Tibial artery (tissue), 4 donors: ENCODE measurements at regions not wholly inside any gene's neighbourhood (a gene's known extent, or its start where the extent isn't known, plus 50 kb on each side); places are given as distances from the start of the nearest gene placed in this dataset.

Experiments
- DNase-seq, 2 donors: peaks; one replicate each; pipeline ENCODE4 v3.0.0-alpha.2; 2019
- H3K27ac ChIP-seq, 2 donors: fragments of 200-600 bp; sonication (generic) in 1 of 2; 1 replicate in 1 of 2; 2 replicates in 1 of 2; pipeline ENCODE4 v1.5.1; 2018 to 2019; ENCODE audit warnings: mild to moderate bottlenecking in 1 of 2
- H3K27me3 ChIP-seq, 2 donors: fragments of 200-600 bp; sonication (generic) in 1 of 2; one replicate each; pipeline versions ENCODE4 v1.5.1 to v1.6.0; 2016 to 2019
- H3K36me3 ChIP-seq, 3 donors: fragments of 200-600 bp; sonication (generic) in 2 of 3; one replicate each; pipeline ENCODE4 v1.5.1; 2016 to 2019; ENCODE audit warnings: mild to moderate bottlenecking in 2 of 3
- H3K4me1 ChIP-seq, 4 donors: fragments of 200-600 bp; sonication (generic) in 2 of 4; 1 replicate in 3 of 4; 2 replicates in 1 of 4; pipeline ENCODE4 v1.5.1; 2016 to 2019
- H3K4me3 ChIP-seq, 2 donors: fragments of 200-600 bp; sonication (generic) in 1 of 2; 1 replicate in 1 of 2; 2 replicates in 1 of 2; pipeline ENCODE4 v1.5.1; 2018 to 2019; ENCODE audit warnings: mild to moderate bottlenecking in 2 of 2
- H3K9me3 ChIP-seq, 3 donors: fragments of 200-600 bp; sonication (generic) in 1 of 3; one replicate each; pipeline ENCODE4 v1.5.1; 2016 to 2019
- CTCF ChIP-seq, 2 experiments: fragments of 200-600 bp in 1 of 2; fragments of 450-650 bp in 1 of 2; IDR thresholded peaks; one replicate each; pipeline ENCODE4 v1.5.1; 2017 to 2019; ENCODE audit warnings: antibody characterized with exemption in 2 of 2, mild to moderate bottlenecking in 1 of 2, moderate library complexity in 1 of 2
- intact Hi-C: fragments of 100-400 bp; cut with DNase I; formaldehyde crosslinking; loops from one replicate; pipeline ENCODE4 v1.15.0; 2023; ENCODE audit warnings: low total_unique reads

- Histone ChIP-seq H3K27me3 (no peaks in the 10 kb centered on the region), H3K4me1 (no peaks in the 10 kb centered on the region), H3K4me3 (no peak overlapping the region), H3K36me3 (no peaks in the 10 kb centered on the region), H3K9me3 (no peaks in the 10 kb centered on the region), H3K27ac (no peak overlapping the region)
- no peak for DNase-seq
- intact Hi-C loops: no loop called here
- no peak for TF ChIP-seq CTCF (IDR thresholded peaks at IDR 0.05)
Measured at GRCh38 chr3:17928502-17929145, 186.2 kb upstream of the TBC1D5 start.

- Histone ChIP-seq H3K27me3 (no peaks in the 10 kb centered on the region), H3K4me3 (no peak overlapping the region), H3K9me3 (no peaks in the 10 kb centered on the region), H3K27ac (no peak overlapping the region), H3K4me1 (no peaks in the 10 kb centered on the region), H3K36me3 (no peaks in the 10 kb centered on the region)
- intact Hi-C loops: no loop called here
- TF ChIP-seq CTCF (IDR thresholded peaks at IDR 0.05): no peak
- DNase-seq: no peak
Measured at GRCh38 chr3:17927036-17927435, 184.6 kb upstream of the TBC1D5 start.

- no peak for DNase-seq
Measured at GRCh38 chr3:17915341-17915740, 172.9 kb upstream of the TBC1D5 start.

GRCh38 chr3:17913359-17913758 is 170.9 kb upstream of the TBC1D5 start:
- Histone ChIP-seq H3K27me3 (peaks cover 0 to 2% of the 10 kb centered on the region in 2 donors), H3K36me3 (no peaks in the 10 kb centered on the region), H3K4me3 (no peak overlapping the region), H3K4me1 (no peaks in the 10 kb centered on the region), H3K27ac (no peak overlapping the region), H3K9me3 (no peaks in the 10 kb centered on the region)
- DNase-seq: no peak
- intact Hi-C loops: no loop called here
- TF ChIP-seq CTCF (IDR thresholded peaks at IDR 0.05): no peak

More at GRCh38 chr3:17915341-17915740, 172.9 kb upstream of the TBC1D5 start:
- Histone ChIP-seq H3K27ac (no peak overlapping the region), H3K4me1 (no peaks in the 10 kb centered on the region), H3K9me3 (no peaks in the 10 kb centered on the region), H3K4me3 (no peak overlapping the region), H3K27me3 (peaks cover 0 to 2% of the 10 kb centered on the region in 2 donors), H3K36me3 (no peaks in the 10 kb centered on the region)
- TF ChIP-seq CTCF (IDR thresholded peaks at IDR 0.05): no peak
- intact Hi-C loops: no loop called here

- DNase-seq: no peak
- H3K27ac ChIP-seq: no peak overlapping the region
- H3K27me3 ChIP-seq: peaks cover 0 to 2% of the 10 kb centered on the region in 2 donors
- H3K9me3 ChIP-seq: no peaks in the 10 kb centered on the region
- H3K4me3 ChIP-seq: no peak overlapping the region
- H3K36me3 ChIP-seq: no peaks in the 10 kb centered on the region
- TF ChIP-seq CTCF (IDR thresholded peaks at IDR 0.05): no peak
- intact Hi-C loops: no loop called here
- no peaks in the 10 kb centered on the region for H3K4me1 ChIP-seq
Measured at GRCh38 chr3:17911986-17912760, 169.7 kb upstream of the TBC1D5 start.
